ENCODE measurements at regions not wholly inside any gene's neighbourhood (a gene's known extent, or its start where the extent isn't known, plus 50 kb on each side); places are given as distances from the start of the nearest gene placed in this dataset.
"Not testable (repeated sequence)": the region's sequence is repeated elsewhere in the genome, so short reads cannot be mapped to it uniquely, and the experiment has no call there.

- TF ChIP-seq POLR2AphosphoS5 (IDR thresholded peaks at IDR 0.05) (no peak), POLR2A (IDR thresholded peaks at IDR 0.05) (no peak), CTCF (IDR thresholded peaks at IDR 0.05) (no peak)
- intact Hi-C loops (cut with DNase I) = no loop called here
- no peak overlapping the region for H3K4me3 ChIP-seq
- H3K9me3 ChIP-seq = no peaks in the 10 kb centered on the region
- no peak overlapping the region for H3K27ac ChIP-seq
- no peaks in the 10 kb centered on the region for H3K27me3 ChIP-seq (replicated peaks; ENCODE audit: insufficient read depth)
- no peaks in the 10 kb centered on the region for H3K4me1 ChIP-seq (replicated peaks)
- no peak for DNase-seq (ENCODE audit: low spot score)
- H3K36me3 ChIP-seq = no peaks in the 10 kb centered on the region
Measured at GRCh38 chr21:17397703-17398102, 115.1 kb upstream of the CXADR start.

- WGBS = 88% methylated on average over 4 of the region's 4 CpGs
- H3K36me3 ChIP-seq; H3K27me3 ChIP-seq (replicated peaks; ENCODE audit: insufficient read depth); intact Hi-C loops (cut with DNase I); H3K4me3 ChIP-seq; H3K4me1 ChIP-seq (replicated peaks); H3K9me3 ChIP-seq; H3K27ac ChIP-seq; DNase-seq (ENCODE audit: low spot score): not testable (repeated sequence)
Measured at GRCh38 chr21:17398954-17399353, 113.9 kb upstream of the CXADR start.

GRCh38 chr21:17402937-17403336 lies 109.9 kb upstream of the CXADR start:
- no peak for DNase-seq (ENCODE audit: low spot score)
- H3K9me3 ChIP-seq = no peaks in the 10 kb centered on the region

GRCh38 chr21:17406202-17406601 lies 106.6 kb upstream of the CXADR start:
- Histone ChIP-seq H3K36me3 (no peaks in the 10 kb centered on the region), H3K4me1 (replicated peaks) (no peaks in the 10 kb centered on the region), H3K27me3 (replicated peaks; ENCODE audit: insufficient read depth) (no peaks in the 10 kb centered on the region), H3K27ac (no peak overlapping the region), H3K4me3 (no peak overlapping the region), H3K9me3 (no peaks in the 10 kb centered on the region)
- DNase-seq (ENCODE audit: low spot score) = no peak
- WGBS = 88% methylated on average over 4 of the region's 4 CpGs
- TF ChIP-seq POLR2A (IDR thresholded peaks at IDR 0.05) (no peak), CTCF (IDR thresholded peaks at IDR 0.05) (no peak), POLR2AphosphoS5 (IDR thresholded peaks at IDR 0.05) (no peak)
- intact Hi-C loops (cut with DNase I) = no loop called here

More at GRCh38 chr21:17402937-17403336, 109.9 kb upstream of the CXADR start:
- no peak overlapping the region for H3K4me3 ChIP-seq
- no peaks in the 10 kb centered on the region for H3K4me1 ChIP-seq (replicated peaks)
- intact Hi-C loops (cut with DNase I) = no loop called here
- no peak overlapping the region for H3K27ac ChIP-seq
- 77% methylated on average over 3 of the region's 3 CpGs for WGBS
- no peaks in the 10 kb centered on the region for H3K27me3 ChIP-seq (replicated peaks; ENCODE audit: insufficient read depth)
- TF ChIP-seq POLR2AphosphoS5 (IDR thresholded peaks at IDR 0.05) (no peak), CTCF (IDR thresholded peaks at IDR 0.05) (no peak), POLR2A (IDR thresholded peaks at IDR 0.05) (no peak)
- H3K36me3 ChIP-seq = no peaks in the 10 kb centered on the region

- WGBS = 77% methylated on average over 1 of the region's 1 CpG
- no peak overlapping the region for H3K27ac ChIP-seq
- intact Hi-C loops (cut with DNase I) = no loop called here
- H3K4me3 ChIP-seq = no peak overlapping the region
- H3K9me3 ChIP-seq = no peaks in the 10 kb centered on the region
- no peaks in the 10 kb centered on the region for H3K36me3 ChIP-seq
- DNase-seq (ENCODE audit: low spot score) = no peak
- H3K27me3 ChIP-seq (replicated peaks; ENCODE audit: insufficient read depth) = no peaks in the 10 kb centered on the region
- H3K4me1 ChIP-seq (replicated peaks) = no peaks in the 10 kb centered on the region
- no peak for TF ChIP-seq POLR2AphosphoS5 (IDR thresholded peaks at IDR 0.05)
- no peak for TF ChIP-seq CTCF (IDR thresholded peaks at IDR 0.05)
- TF ChIP-seq POLR2A (IDR thresholded peaks at IDR 0.05) = no peak
Measured at GRCh38 chr21:17414766-17415165, 98.1 kb upstream of the CXADR start.

Data from prostate gland (tissue), 2 donors.